HAP-1 (cell line): ENCODE measurements at regions not wholly inside any gene's neighbourhood (a gene's known extent, or its start where the extent isn't known, plus 50 kb on each side); places are given as distances from the start of the nearest gene placed in this dataset.
"Not testable (repeated sequence)": the region's sequence is repeated elsewhere in the genome, so short reads cannot be mapped to it uniquely, and the experiment has no call there.

Experiments used
- DNase-seq, 2 experiments: peaks; one replicate each; pipeline ENCODE4 v3.0.0-alpha.2; 2016 to 2020; ENCODE audit warnings: low spot score in 2 of 2
- H3K27me3 ChIP-seq: fragments of 250-450 bp; sonication (Bioruptor Pico); 2 replicates; pipeline ENCODE4 v1.5.1; 2020; ENCODE audit warnings: low read depth, mild to moderate bottlenecking, moderate library complexity
- H3K36me3 ChIP-seq: fragments of 250-450 bp; sonication (Bioruptor Pico); replicated peaks from 2 replicates; pipeline ENCODE4 v1.5.1; 2020; ENCODE audit warnings: mild to moderate bottlenecking
- H3K4me1 ChIP-seq: fragments of 250-450 bp; sonication (Bioruptor Pico); 2 replicates; pipeline ENCODE4 v1.5.1; 2020; ENCODE audit warnings: mild to moderate bottlenecking
- H3K4me3 ChIP-seq: fragments of 250-450 bp; sonication (Bioruptor Pico); 2 replicates; pipeline ENCODE4 v1.5.1; 2020; ENCODE audit warnings: mild to moderate bottlenecking, moderate library complexity
- H3K9me3 ChIP-seq: fragments of 250-450 bp; sonication (Bioruptor Pico); 2 replicates; pipeline ENCODE4 v1.5.1; 2020; ENCODE audit warnings: mild to moderate bottlenecking, moderate library complexity
- in situ Hi-C: fragments of 300-500 bp; cut with MboI; formaldehyde crosslinking; loops from 3 replicates; pipeline ENCODE4 v1.14.3; 2020; ENCODE audit warnings: low sequenced_read_pairs, inconsistent platforms, mixed read lengths

DNA sequence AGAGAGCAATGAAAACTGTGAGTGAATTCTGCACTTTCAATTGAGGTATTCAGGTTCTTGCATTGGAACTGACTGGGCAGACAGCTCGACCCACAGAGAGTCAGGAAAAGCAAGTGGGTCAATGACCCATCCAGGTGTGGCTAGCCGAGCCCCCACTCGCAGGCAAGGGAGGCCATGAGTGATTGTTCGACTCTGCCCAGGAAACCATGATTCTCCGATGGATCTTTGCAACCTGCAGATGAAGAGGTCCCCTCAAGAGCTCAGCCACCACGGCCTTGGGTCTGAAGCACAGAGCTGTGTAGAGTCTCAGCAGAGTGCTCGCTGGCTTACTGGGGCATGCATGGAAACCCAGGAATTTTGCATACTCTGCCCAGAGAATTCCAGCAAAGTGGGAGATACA is 4215.4 kb upstream of the OR11H1 start:
- in situ Hi-C loops, H3K4me3 ChIP-seq, DNase-seq, H3K4me1 ChIP-seq, H3K27me3 ChIP-seq, H3K36me3 ChIP-seq: not testable (repeated sequence)
- peaks cover 14% of the 10 kb centered on the region for H3K9me3 ChIP-seq

DNA sequence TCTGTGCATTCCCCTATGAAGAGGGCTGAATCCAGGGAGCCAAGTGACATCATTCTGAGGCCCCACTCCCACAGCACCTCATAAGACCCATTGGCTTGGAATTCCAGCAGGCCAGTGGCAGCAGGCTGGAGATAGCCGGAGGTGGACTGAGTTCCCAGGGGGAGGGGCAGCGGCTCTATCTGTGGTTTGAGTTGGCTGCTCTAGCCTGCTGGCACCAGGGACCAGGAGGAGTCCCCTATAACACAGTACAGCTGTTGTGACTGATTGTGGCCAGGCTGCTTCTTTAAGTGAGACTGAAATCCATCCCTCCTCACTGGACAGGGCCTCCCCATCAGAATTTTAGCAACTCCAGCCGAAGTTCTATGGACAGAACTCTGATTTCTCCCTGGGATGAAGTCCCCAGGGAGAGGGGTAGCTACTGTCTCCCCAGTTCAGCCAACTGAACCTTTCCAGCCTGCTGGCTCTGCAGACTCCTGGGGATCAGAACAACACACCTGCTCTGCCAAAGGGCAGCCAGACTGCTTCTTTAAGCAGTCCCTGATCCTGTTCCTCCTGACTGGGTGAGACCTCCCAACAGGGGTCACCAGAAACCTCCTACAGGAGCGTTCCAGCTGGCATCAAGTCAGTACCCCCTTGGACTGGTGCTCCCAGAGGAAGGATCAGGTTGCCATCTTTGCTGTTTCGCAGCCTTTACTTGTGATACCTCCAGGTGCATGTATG is 4214.8 kb upstream of the OR11H1 start:
- in situ Hi-C loops, H3K4me1 ChIP-seq, DNase-seq, H3K4me3 ChIP-seq, H3K27me3 ChIP-seq, H3K36me3 ChIP-seq: not testable (repeated sequence)
- peaks cover 14% of the 10 kb centered on the region for H3K9me3 ChIP-seq

DNA sequence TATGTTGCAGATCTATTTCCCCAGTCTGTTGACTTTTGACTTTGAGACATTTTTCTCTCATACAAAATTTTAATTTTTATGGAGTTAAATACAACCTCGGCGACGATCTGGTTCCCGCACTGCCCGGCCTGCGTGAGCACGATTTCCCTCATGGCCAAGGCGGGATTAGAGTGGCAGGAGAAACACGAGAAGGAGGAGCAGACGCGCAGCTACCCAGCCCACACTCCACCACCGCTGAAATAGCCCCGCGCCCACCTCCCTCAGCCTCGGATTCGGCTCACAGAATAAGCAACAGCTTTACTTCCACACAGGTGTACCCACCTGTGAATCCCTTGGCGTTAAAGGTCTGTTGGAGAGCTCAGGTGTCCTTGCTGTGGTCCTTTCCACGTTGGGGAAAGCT is 4209.4 kb upstream of the OR11H1 start:
- H3K9me3 ChIP-seq, in situ Hi-C loops, H3K27me3 ChIP-seq, H3K36me3 ChIP-seq, H3K4me1 ChIP-seq, DNase-seq, H3K4me3 ChIP-seq: not testable (repeated sequence)

DNA sequence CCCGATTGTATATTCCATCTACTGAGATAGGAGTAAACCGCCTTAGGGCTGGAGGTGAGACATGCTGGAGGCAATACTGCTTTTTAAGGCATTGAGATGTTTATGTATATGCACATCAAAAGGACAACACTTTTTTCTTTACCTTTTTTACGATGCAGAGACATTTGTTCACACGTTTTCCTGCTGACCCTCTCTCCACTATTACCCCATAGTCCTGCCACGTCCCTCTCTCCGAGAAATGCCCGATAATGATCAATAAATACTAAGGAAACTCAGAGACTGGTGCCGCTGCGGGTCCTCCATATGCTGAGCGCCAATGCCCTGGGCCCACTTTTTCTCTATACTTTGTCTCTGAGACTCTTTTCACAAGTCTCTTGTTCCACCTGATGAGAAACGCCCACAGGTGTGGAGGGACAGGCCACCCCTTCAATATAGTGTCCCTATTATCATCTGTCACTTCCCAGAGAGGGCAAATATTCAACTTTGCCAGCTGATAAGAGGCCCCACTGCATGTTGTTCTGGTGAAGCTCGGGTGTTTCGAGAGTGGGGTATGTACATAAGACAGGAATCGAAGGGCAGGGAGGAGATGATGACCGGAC is 4203.5 kb upstream of the OR11H1 start:
- H3K36me3 ChIP-seq, H3K4me1 ChIP-seq, H3K4me3 ChIP-seq, H3K27me3 ChIP-seq, DNase-seq, in situ Hi-C loops: not testable (repeated sequence)
- peaks cover 12% of the 10 kb centered on the region; the same call in 1 of the 2 replicates for H3K9me3 ChIP-seq

DNA sequence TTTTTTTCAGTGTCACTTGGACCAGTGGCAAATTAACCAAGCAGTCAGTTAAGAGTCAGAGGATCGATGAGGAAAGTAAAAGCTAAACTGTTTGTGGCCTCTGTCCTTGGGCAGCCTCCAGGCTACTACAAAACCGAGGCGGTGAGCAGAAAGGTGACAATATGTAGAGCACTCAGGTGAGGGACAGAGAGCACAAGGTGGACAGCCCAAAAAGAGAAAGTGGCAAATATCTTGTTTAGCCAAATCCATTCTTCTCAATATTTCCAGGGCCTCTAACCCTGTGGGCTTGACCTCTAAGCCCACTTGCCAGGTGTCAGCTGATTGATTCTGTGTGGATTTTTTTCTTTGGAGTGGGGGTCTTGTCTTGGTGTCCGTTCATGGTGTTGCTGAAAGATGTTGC is 4202.2 kb upstream of the OR11H1 start:
- Histone ChIP-seq H3K9me3 (peaks cover 11% of the 10 kb centered on the region; the same call in 1 of the 2 replicates), H3K4me3 (no peak overlapping the region), H3K4me1 (no peaks in the 10 kb centered on the region), H3K27me3 (no peaks in the 10 kb centered on the region), H3K36me3 (no peaks in the 10 kb centered on the region)
- DNase-seq, result no peak
- in situ Hi-C loops, result no loop called here

DNA sequence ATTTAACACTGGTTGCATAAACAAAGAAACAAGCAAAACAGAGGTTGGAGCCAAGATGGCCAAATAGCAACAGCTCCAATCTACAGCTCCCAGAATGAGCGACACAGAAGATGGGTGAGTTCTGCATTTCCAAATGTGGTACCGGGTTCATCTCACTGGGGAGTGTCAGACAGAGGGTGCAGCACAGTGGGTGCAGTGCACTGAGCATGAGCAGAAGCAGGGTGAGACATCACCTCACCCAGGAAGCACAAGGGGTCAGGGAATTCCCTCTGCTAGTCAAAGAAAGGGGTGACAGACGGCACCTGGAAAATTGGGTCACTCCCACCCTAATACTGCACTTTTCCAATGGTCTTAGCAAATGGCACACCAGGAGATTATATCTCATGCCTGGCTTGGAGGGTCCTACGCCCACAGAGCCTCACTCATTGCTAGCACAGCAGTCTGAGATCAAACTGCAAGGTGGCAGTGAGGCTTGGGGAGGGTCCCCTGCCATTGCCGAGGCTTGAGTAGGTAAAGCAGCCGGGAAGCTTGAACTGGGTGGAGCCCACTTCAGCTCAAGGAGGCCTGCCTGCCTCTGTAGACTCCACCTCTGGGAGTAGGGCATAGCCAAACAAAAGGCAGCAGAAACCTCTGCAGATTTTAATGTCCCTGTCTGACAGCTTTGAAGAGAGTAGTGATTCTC is 4186.5 kb upstream of the OR11H1 start:
- H3K27me3 ChIP-seq, H3K36me3 ChIP-seq, H3K9me3 ChIP-seq, H3K4me1 ChIP-seq, H3K4me3 ChIP-seq, DNase-seq, in situ Hi-C loops: not testable (repeated sequence)

DNA sequence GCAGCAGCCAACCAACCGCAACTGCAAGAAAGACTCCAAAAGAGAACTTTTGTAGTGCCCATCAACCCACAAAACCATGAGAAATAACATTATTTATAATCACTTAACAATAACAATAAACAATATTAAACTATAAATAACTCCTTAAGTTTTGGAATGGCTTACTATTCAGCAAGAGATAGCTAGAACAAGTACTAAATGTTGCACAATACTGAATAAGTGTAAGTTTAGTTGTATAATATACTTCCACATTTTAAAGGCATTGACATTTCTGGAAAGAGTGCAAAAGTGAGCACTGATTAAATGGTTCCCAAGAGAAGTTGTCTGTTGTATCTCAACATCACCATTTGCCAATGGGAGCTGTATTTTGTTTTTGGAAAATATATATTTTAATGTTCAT is 4176.8 kb upstream of the OR11H1 start:
- not testable (repeated sequence) for H3K9me3 ChIP-seq

DNA sequence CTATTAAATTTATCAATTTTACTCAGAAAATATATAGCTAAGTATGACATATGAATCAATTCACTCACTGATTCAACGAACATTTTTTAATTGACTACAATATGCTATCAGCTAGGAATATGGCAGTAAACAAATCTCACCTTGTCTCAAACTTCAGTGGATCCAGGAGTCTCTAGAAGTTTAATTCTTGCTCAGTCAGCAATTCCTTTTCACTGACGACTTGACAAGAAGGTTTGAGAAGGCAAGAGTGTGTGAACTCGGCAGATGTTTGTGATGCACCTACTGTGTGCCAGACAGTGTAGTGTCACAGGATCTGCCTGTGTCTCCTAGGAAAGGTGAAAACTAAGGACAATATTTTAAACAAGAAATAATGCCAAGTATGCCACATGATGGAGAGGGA is 4175.7 kb upstream of the OR11H1 start:
- H3K36me3 ChIP-seq, H3K9me3 ChIP-seq, DNase-seq: not testable (repeated sequence)

More for the DNA sequence above, 4176.8 kb upstream of the OR11H1 start:
- DNase-seq, H3K27me3 ChIP-seq, in situ Hi-C loops, H3K4me1 ChIP-seq, H3K4me3 ChIP-seq, H3K36me3 ChIP-seq: not testable (repeated sequence)

DNA sequence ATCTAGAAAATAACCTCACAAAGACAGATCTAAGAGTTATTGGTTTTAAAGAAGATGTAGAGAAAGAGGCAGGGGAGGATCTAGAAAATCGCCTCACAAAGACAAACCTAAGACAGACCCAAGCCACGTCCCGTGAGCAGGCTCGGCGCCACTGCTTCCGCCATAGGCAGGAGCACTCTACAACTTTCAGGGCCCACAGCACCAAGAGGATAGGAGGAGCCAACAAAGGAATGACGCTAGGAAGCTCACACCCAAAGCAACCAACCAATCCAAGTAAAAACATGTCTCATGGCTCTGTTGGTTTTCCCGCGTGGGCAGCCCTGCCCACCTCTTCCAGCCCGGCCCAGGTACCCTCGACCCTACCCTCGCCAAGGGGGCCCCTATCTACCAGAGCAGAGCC is 4167.4 kb upstream of the OR11H1 start:
- in situ Hi-C loops, result no loop called here
- no peaks in the 10 kb centered on the region for H3K36me3 ChIP-seq
- H3K27me3 ChIP-seq, result no peaks in the 10 kb centered on the region

More for the DNA sequence above, 4175.7 kb upstream of the OR11H1 start:
- H3K4me1 ChIP-seq, in situ Hi-C loops, H3K27me3 ChIP-seq, H3K4me3 ChIP-seq: not testable (repeated sequence)

DNA sequence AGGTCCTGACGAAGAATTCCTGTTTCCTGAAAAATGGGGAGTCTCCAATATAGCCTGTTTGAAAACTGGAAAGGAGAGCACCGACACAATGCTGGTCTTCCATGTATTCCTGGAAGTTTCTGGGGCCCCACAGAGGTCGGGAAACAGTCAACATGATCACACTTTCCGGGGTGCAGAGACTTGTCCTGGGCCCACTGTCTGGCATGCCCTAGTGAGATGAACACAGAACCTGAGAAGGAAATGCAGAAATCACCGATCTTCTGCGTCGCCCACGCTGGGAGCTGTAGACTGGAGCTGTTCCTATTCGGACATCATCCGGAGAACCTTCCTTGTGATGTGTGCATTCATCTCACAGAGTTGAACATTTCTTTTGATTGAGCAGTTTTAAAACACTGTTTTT is 4166.5 kb upstream of the OR11H1 start:
- H3K9me3 ChIP-seq, H3K4me3 ChIP-seq, DNase-seq, H3K36me3 ChIP-seq, in situ Hi-C loops, H3K27me3 ChIP-seq, H3K4me1 ChIP-seq: not testable (repeated sequence)

More for the DNA sequence above, 4167.4 kb upstream of the OR11H1 start:
- no peak overlapping the region for H3K4me3 ChIP-seq
- DNase-seq, result no peak
- no peaks in the 10 kb centered on the region for H3K4me1 ChIP-seq
- H3K9me3 ChIP-seq, result peaks cover 6% of the 10 kb centered on the region; the same call in 1 of the 2 replicates

DNA sequence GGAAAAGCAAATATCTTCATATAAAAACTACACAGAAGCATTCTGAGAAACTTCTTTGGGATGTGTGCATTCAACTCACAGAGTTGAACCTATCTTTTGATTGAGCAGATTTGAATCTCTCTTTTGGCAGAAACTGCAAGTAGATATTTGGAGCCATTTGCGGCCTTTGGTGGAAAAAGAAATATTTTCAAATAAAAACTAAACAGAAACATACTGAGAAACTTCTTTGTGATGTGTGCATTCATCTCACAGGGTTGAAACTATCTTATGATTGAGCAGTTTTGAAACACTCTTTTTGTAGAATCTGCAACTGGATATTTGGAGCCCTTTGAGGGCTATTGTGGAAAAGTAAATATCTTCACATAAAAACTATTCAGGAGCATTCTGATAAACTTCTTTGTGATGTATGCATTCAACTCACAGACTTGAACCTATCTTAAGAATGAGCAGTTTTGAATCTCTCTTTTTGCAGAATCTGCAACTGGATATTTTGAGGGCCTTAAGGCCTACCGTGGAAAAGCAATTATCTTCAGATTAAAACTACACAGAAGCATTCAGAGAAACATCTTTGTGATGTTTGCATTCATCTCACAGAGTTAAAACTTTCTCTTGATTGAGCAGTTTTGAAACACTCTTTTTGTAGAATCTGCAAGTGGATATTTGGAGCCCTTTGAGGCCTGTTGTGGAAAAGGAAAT is 4158.2 kb upstream of the OR11H1 start:
- in situ Hi-C loops, H3K36me3 ChIP-seq, H3K4me1 ChIP-seq, DNase-seq, H3K27me3 ChIP-seq, H3K4me3 ChIP-seq: not testable (repeated sequence)
- H3K9me3 ChIP-seq, result peaks cover 14% of the 10 kb centered on the region

DNA sequence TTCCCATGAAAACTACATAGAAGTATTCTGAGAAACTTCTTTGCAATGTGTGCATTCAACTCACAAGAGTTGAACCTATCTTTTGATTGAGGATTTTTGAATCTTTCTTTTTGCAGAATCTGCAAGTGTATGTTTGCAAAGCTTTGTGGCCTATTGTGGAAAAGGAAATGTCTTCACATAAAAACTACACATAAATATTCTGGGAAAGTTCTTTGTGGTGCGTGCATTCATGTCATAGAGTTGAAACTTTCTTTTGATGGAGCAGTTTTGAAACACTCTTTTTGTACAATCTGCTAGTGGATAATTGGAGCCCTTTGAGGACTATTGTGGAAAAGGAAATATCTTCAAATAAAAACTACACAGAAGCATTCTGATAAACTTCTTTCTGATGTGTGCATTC is 4157.7 kb upstream of the OR11H1 start:
- in situ Hi-C loops, DNase-seq, H3K36me3 ChIP-seq, H3K27me3 ChIP-seq, H3K4me3 ChIP-seq, H3K4me1 ChIP-seq: not testable (repeated sequence)
- peaks cover 12% of the 10 kb centered on the region for H3K9me3 ChIP-seq
